ENCODE measurements at regions not wholly inside any gene's neighbourhood (a gene's known extent, or its start where the extent isn't known, plus 50 kb on each side); places are given as distances from the start of the nearest gene placed in this dataset.
"Not testable (repeated sequence)": the region's sequence is repeated elsewhere in the genome, so short reads cannot be mapped to it uniquely, and the experiment has no call there.

DNA sequence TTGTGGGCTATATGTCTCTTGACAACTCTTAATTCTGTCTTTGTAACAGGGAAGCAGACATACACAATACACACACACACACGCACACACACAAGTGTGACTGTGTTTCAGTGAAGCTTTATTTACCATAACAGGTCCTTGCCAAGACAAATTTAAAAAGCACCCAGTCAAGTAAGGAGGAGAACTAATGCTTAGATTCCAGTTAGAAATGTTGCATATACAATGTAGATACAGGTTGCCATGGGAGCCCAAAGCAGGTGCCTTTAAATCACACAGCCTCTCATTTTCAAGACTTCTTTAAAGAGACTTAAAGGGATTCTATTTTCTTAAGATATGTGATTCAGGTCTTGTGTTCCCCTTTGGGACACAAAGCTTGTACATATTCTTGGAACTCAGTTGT lies 1551.9 kb downstream of the EFNB2 start:
- DNase-seq (ENCODE audit: low read depth, low spot score), result no peak

DNA sequence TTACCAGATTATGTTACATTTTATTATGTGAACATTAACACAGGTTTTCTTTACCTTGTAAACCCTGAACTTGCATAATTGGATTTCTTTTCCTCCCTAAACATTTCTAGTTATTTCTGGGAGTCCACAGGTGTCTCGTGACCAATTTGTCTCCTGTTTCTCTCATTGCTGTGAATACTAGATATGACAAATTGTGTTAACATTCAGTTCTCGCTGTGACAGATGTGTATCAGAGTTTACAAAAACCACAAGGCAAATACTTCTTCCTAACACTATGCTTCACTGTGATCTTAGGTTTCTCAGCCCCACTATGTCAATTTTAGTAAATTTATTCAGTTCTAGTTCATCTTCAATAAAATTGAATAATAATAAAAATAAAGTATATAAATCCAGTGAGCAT lies 1554.9 kb downstream of the EFNB2 start:
- no peak for DNase-seq (ENCODE audit: low read depth, low spot score)

GRCh38 chr13:104979281-104980030 lies 1556.0 kb downstream of the EFNB2 start:
- no peak for DNase-seq (ENCODE audit: low read depth, low spot score)

DNA sequence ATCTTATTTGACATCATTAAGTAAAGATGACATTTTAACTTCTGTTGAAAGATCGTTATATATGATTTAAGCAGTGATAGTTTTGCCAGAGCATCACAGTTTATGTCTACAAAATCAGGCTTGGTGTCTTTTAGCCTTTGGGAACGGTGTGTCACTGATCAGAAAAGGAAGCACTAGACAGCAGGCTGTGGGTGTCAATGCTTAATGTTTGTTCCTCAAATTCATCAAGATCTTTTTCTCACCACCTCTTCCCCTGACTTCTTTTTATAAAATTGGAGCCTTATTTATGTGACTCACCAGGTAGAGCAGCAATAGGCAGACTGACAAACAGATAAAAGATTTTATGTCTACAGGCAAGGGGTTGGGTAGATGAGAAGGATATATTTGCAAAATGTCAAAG lies 1558.5 kb downstream of the EFNB2 start:
- no peak for DNase-seq (ENCODE audit: low read depth, low spot score)

- DNase-seq (ENCODE audit: low read depth, low spot score), result no peak
Observed at GRCh38 chr13:104975272-104975671, 1560.2 kb downstream of the EFNB2 start.

GRCh38 chr13:104968876-104969275 lies 1566.6 kb downstream of the EFNB2 start:
- DNase-seq (ENCODE audit: low read depth, low spot score), result no peak

- DNase-seq (ENCODE audit: low read depth, low spot score), result no peak
Observed at GRCh38 chr13:104967836-104968630, 1567.4 kb downstream of the EFNB2 start.

DNA sequence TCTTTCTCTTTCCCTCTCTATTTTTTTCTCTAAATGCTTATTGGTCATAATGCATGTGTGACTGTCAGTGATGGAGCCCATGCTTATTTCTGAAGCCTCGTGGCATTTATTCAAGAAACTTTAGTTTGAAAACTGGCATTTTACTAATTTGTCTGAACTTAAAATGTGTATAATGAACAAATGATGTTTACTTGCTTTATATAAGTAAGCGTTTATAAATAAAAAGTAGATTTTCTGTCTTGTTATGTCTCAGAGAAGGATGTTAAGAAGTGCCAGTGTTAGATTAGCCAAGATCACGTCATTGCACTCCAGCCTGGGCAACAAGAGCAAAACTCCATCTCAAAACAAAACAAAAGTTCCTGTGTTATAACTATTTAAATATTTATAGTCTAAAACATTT lies 1568.1 kb downstream of the EFNB2 start:
- no peak for DNase-seq (ENCODE audit: low read depth, low spot score)

DNA sequence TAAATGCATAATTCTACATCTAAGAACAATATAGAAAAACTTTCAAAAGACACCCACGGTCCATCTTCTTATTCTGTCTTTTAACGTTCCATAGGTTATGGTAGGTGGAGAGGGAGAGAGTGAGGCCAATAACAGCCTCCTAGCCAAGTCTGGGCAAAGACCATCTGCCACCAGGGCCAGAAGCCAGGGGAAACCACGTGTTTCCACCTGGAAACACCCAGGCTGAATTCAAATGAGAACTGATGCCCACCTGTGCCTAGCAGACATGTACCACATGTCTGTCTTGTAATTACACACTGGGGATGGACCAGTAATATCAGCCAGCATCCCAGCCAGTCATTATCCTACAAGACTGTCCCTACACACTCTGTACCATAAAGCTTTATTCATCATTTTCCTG lies 1573.1 kb downstream of the EFNB2 start:
- DNase-seq (ENCODE audit: low read depth, low spot score), result no peak

DNA sequence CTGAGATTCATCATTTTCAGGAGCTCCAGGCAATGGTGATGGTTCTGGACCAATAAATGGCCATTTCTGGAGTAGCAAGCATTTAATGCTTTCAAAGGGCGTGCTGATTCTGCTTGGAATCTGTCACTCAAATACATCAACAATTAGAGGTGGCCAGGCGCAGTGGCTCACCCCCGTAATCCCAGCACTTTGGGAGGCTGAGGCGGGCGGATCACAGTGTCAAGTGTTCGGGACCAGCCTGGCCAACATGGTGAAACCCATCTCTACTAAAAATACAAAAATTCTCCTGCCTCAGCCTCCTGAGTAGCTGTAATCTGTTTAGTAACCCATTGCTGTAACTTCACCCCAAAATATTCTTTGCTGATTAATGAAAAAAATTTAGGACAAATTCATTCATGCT lies 1574.2 kb downstream of the EFNB2 start:
- no peak for DNase-seq (ENCODE audit: low read depth, low spot score)

GRCh38 chr13:104954210-104954609 lies 1581.3 kb downstream of the EFNB2 start:
- DNase-seq (ENCODE audit: low read depth, low spot score), result no peak

- no peak for DNase-seq (ENCODE audit: low read depth, low spot score)
Observed at GRCh38 chr13:104953588-104953987, 1581.9 kb downstream of the EFNB2 start.

DNA sequence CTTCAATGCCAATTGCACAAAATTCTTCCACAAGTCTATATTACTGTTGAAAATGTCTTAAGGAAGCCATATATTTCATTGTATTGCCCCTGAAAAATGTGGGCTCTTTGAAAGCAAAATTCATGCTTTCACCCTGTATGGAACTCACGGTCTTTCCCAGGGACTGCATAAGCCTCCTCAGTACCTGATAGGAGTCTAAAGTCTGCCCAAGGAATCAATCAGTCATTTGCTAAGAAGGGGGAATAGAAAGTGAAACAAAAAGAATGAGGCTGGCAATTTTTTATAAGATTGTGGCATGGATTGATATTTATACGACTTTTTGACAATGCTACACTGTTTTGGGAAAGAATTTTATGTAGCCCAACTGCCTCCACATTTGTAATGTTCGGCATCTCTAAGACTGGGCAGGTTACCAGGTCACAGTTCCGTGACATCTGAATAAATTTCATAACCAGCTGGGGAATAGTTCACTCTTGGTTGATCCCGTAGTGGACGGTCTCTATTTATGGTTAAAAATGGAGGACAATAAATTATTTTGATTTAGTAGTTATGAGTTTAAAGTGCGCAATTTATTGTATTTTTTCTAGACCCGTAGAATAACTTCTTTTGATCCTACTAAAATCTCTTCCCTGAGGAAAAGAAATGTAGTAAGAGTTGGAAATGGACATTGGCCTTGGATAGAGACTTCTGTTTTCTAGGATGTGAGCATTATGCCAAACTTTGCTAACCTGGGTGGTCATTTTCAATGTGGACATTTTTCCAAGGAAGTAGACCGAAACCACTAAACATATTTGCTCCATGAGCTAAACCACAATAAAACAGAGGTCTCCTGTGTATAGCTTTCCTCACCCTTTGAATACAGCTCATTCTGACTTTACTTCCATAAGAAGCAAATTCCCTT lies 1585.4 kb downstream of the EFNB2 start:
- DNase-seq (ENCODE audit: low read depth, low spot score), result no peak

DNA sequence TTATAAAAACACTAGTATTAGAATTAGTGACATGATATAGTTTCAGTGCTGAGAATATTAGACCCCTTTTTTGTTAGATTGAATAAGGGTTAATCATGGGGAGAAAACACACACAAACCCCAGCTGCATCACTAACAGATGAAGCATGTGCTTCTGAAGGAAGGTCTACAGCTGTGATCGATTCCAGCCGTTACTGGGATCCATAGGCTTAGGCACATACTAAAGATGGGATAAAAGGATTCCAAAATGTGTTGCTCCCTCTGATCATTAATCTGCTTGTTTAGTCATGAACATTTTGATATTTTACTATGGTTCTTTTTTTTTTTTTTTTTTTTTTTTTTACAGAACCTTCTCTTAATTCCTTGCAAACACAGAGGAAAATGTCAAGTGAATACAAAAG lies 1591.3 kb downstream of the EFNB2 start:
- DNase-seq (ENCODE audit: low read depth, low spot score), result no peak

DNA sequence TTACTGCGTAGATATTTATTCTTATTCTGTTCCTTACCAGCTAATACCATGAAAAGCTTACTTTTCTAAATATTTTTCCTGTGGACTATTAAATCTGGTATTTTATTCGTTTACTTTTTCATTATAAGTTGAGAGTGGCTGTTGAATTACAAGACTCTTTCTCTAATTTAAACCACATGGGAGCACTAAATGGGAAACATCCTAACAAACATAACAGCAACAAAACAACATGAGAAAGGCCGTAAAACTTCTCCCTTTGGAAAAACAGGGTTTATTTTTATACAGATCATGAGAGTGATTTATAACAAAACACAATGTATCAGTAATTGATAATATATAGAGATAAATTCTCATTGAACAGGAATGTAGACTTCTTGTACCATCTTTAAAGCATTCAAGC lies 1592.1 kb downstream of the EFNB2 start:
- no peak for DNase-seq (ENCODE audit: low read depth, low spot score)

DNA sequence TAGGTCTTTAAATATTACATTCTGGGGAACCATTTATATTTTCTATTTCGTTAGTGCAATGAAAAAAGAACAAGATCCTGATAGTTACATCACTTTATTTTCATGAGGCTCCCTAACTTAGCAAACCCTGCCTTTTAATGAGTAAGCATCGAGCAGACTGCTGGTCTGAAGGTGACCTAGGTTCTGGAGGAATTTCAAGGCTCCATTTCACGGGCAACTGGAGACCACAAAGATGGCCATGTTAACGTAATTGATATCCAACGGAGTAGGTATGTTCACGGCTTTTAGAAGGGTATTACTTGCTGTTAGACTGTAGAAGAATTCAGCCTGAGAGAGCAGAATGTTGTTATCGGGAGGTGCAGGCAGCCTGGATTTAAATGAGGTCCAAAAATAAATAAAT lies 1597.6 kb downstream of the EFNB2 start:
- no peak for DNase-seq (ENCODE audit: low read depth, low spot score)

DNA sequence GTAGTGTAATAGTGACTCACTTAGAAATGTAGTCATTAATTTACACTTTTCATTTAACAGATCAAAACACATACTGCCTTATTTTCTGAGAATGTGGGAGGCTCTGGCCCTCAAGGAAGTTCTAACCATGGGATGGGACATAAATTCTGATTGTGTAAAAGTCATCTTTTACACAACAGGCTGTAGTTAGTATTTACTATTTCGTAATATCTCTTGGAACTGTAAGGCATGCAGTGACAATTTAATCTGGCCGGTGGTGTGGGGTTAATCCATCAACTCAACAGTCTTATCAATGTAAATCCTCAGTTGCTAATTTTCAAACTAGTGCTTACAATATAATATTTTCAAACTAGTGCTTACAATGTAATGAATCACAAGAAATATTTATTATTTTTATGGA lies 1599.2 kb downstream of the EFNB2 start:
- no peak for DNase-seq (ENCODE audit: low read depth, low spot score)

GRCh38 chr13:104920513-104920912 lies 1614.9 kb downstream of the EFNB2 start:
- DNase-seq (ENCODE audit: low read depth, low spot score), result not testable (repeated sequence)

DNA sequence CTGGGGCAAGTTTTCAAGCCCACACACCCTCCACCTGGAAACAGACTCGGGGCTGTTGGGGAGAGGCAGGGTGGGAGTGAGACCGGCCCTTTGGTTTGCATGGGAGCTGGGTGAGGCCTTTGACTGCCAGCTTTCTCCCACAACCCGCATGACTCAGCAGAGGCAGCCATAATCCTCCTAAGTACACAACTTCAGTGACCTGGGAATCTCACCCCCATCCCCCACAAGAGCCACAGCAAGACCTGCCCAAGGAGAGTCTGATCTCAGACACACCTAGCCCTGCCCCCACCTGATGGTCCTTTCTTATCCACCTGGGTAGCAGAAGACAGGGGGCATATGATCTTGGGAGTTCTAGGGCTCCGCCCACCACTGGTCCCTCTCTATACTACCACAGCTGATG lies 1615.4 kb downstream of the EFNB2 start:
- no peak for DNase-seq (ENCODE audit: low read depth, low spot score)

- no peak for DNase-seq (ENCODE audit: low read depth, low spot score)
Observed at GRCh38 chr13:104900191-104900817, 1635.2 kb downstream of the EFNB2 start.

GRCh38 chr13:104898484-104898883 lies 1637.0 kb downstream of the EFNB2 start:
- DNase-seq (ENCODE audit: low read depth, low spot score), result no peak

DNA sequence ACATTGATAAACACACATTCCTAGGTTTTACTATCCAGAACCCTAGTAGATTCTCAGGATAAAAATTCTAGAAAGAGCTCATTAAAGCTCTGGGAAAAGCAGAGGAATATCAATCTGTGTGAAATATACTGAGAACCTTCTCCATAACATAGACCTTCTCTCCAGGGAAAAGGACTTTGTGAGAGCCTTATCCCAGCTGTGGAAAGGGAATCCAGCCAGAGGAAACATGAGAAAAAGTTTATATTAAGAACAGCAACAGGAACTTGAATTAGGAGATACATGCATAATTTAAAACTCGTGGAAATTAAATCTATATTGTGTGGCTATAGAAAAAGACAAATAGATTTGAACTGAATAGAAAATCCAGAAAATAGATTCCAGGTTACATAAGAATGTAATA lies 1639.9 kb downstream of the EFNB2 start:
- no peak for DNase-seq (ENCODE audit: low read depth, low spot score)
